T-cell (primary cell): ENCODE measurements at regions not wholly inside any gene's neighbourhood (a gene's known extent, or its start where the extent isn't known, plus 50 kb on each side); places are given as distances from the start of the nearest gene placed in this dataset.

Experiments used
- ATAC-seq, 4 experiments: fragments of 200-7000 bp in 3 of 4; fragments of 150-1000 bp in 1 of 4; cut with Tn5 transposase; replicated peaks in 1 of 4; 1 replicate in 3 of 4; 2 replicates in 1 of 4; pipeline ENCODE4 v1.10.0; 2021; ENCODE audit warnings: moderate library complexity in 3 of 4, mild to moderate bottlenecking in 2 of 4, moderate number of reproducible peaks in 1 of 4
- CTCF ChIA-PET, 2 donors: fragments of 300-600 bp; sonication (Branson Sonifier 250); formaldehyde crosslinking; loops; one replicate each; lab custom pipeline; 2022; ENCODE audit warnings: antibody characterized with exemption in 2 of 2; lab: Charles Lee
- POLR2A ChIA-PET, 2 donors: fragments of 300-600 bp; sonication (Branson Sonifier 250); formaldehyde crosslinking; loops; one replicate each; lab custom pipeline; 2022; ENCODE audit warnings: antibody characterized with exemption in 2 of 2; lab: Charles Lee
- DNase-seq, 35 experiments: peaks; one replicate each; pipeline versions ENCODE4 v3.0.0 to v3.0.0-alpha.2; 2013 to 2023
- H3K27ac ChIP-seq: one replicate; pipeline ENCODE4 v1.5.1; 2013; ENCODE audit warnings: low read length
- H3K27me3 ChIP-seq, 2 experiments: replicated peaks in 1 of 2; 1 replicate in 1 of 2; 2 replicates in 1 of 2; pipeline versions ENCODE4 v1.6.1 to v1.7.0; 2013; ENCODE audit warnings: low read length in 1 of 2, mixed read lengths in 1 of 2; ENCODE audit not compliant: control insufficient read depth in 2 of 2, insufficient read depth in 2 of 2; ENCODE audit errors: extremely low read depth in 1 of 2
- H3K36me3 ChIP-seq, 2 donors: 1 replicate in 1 of 2; 2 replicates in 1 of 2; pipeline versions ENCODE4 v1.6.1 to v1.7.0; 2013; ENCODE audit warnings: low read length in 1 of 2; ENCODE audit not compliant: control insufficient read depth in 2 of 2, insufficient read depth in 1 of 2; ENCODE audit errors: extremely low read depth in 1 of 2
- H3K4me1 ChIP-seq, 2 experiments: 1 replicate in 1 of 2; 2 replicates in 1 of 2; pipeline versions ENCODE4 v1.6.1 to v1.7.0; 2013; ENCODE audit warnings: low read length in 2 of 2, mixed read lengths in 1 of 2; ENCODE audit not compliant: insufficient read depth in 2 of 2, control insufficient read depth in 1 of 2; ENCODE audit errors: extremely low read depth in 1 of 2
- H3K4me3 ChIP-seq, 2 donors: 1 replicate in 1 of 2; 2 replicates in 1 of 2; pipeline versions ENCODE4 v1.5.1 to v1.7.0; 2013; ENCODE audit warnings: mild to moderate bottlenecking in 2 of 2, low read length in 1 of 2, moderate library complexity in 1 of 2; ENCODE audit not compliant: control insufficient read depth in 1 of 2; ENCODE audit errors: extremely low read depth in 1 of 2
- H3K9me3 ChIP-seq: 2 replicates; pipeline ENCODE4 v1.7.0; 2013
- H3K27ac Mint-ChIP-seq, 2 donors: one replicate each; pipeline ENCODE4 v1.8.0; 2020 to 2021; ENCODE audit warnings: mild to moderate bottlenecking in 2 of 2, mixed read lengths in 2 of 2
- H3K27me3 Mint-ChIP-seq, 2 donors: one replicate each; pipeline ENCODE4 v1.8.0; 2021 to 2022; ENCODE audit warnings: mixed read lengths in 2 of 2
- H3K36me3 Mint-ChIP-seq: one replicate; pipeline ENCODE4 v1.8.0; 2021; ENCODE audit warnings: mixed read lengths
- H3K4me1 Mint-ChIP-seq, 3 donors: one replicate each; pipeline ENCODE4 v1.8.0; 2020 to 2022; ENCODE audit warnings: mixed read lengths in 3 of 3, mild to moderate bottlenecking in 1 of 3
- H3K4me3 Mint-ChIP-seq, 3 donors: one replicate each; pipeline ENCODE4 v1.8.0; 2020 to 2022; ENCODE audit warnings: mild to moderate bottlenecking in 3 of 3, mixed read lengths in 3 of 3, moderate library complexity in 3 of 3
- H3K9me3 Mint-ChIP-seq, 3 donors: one replicate each; pipeline ENCODE4 v1.8.0; 2020 to 2022; ENCODE audit warnings: mixed read lengths in 3 of 3
- WGBS: methylation state at CpG from one replicate; pipeline ENCODE4 v1.1.5; 2013; ENCODE audit warnings: missing lambda C conversion rate; ENCODE audit not compliant: insufficient coverage; 5-methylcytosine and 5-hydroxymethylcytosine counted together

GRCh38 chr4:53858744-53859143 is 205.7 kb downstream of the CHIC2 start:
- CTCF ChIA-PET: interaction anchor here in 1 of 2 donors (0.6 kb wide), 1 partner anchor 12 kb away, joined by 3 read pairs; no protein-coding TSS in a partner anchor
- Mint-ChIP-seq H3K9me3 (no peaks in the 10 kb centered on the region), H3K36me3 (no peaks in the 10 kb centered on the region), H3K4me3 (no peak overlapping the region), H3K4me1 (peaks cover 0 to 6% (median 0%) of the 10 kb centered on the region in 3 donors), H3K27me3 (peaks cover 5 to 12% of the 10 kb centered on the region in 2 donors), H3K27ac (no peak overlapping the region)
- DNase-seq: no peak
- no peaks in the 10 kb centered on the region for H3K4me1 ChIP-seq
- no CpG with 5 or more reads among the region's 1 CpG for WGBS
- no peak overlapping the region for H3K27ac ChIP-seq
- no peak for ATAC-seq
- POLR2A ChIA-PET: no interaction called here
- H3K36me3 ChIP-seq: no peaks in the 10 kb centered on the region
- H3K27me3 ChIP-seq: no peaks in the 10 kb centered on the region
- no peaks in the 10 kb centered on the region for H3K9me3 ChIP-seq
- no peak overlapping the region for H3K4me3 ChIP-seq

GRCh38 chr4:53855581-53856250 is 208.7 kb downstream of the CHIC2 start:
- no peaks in the 10 kb centered on the region for H3K27me3 ChIP-seq
- DNase-seq: no peak
- no peaks in the 10 kb centered on the region for H3K9me3 Mint-ChIP-seq
- WGBS: 32% methylated on average over 4 of the region's 6 CpGs
- H3K36me3 ChIP-seq: no peaks in the 10 kb centered on the region
- H3K36me3 Mint-ChIP-seq: no peaks in the 10 kb centered on the region
- ATAC-seq: no peak
- peaks cover 2 to 6% of the 10 kb centered on the region in 2 donors for H3K27me3 Mint-ChIP-seq
- POLR2A ChIA-PET: no interaction called here
- peaks cover 0 to 6% (median 0%) of the 10 kb centered on the region in 3 donors for H3K4me1 Mint-ChIP-seq
- H3K4me3 Mint-ChIP-seq: no peak overlapping the region
- H3K27ac Mint-ChIP-seq: no peak overlapping the region
- H3K9me3 ChIP-seq: no peaks in the 10 kb centered on the region
- CTCF ChIA-PET: no interaction called here
- H3K4me3 ChIP-seq: no peak overlapping the region
- no peaks in the 10 kb centered on the region for H3K4me1 ChIP-seq
- no peak overlapping the region for H3K27ac ChIP-seq

GRCh38 chr4:53854991-53855568 is 209.3 kb downstream of the CHIC2 start:
- no peaks in the 10 kb centered on the region for H3K27me3 ChIP-seq
- Mint-ChIP-seq H3K27me3 (peaks cover 1 to 2% of the 10 kb centered on the region in 2 donors), H3K36me3 (no peaks in the 10 kb centered on the region), H3K4me1 (peaks cover 0 to 6% (median 0%) of the 10 kb centered on the region in 3 donors), H3K4me3 (no peak overlapping the region), H3K9me3 (no peaks in the 10 kb centered on the region), H3K27ac (no peak overlapping the region)
- 80% methylated on average over 2 of the region's 3 CpGs for WGBS
- CTCF ChIA-PET: no interaction called here
- DNase-seq (no peak), ATAC-seq (no peak)
- no peaks in the 10 kb centered on the region for H3K9me3 ChIP-seq
- H3K4me1 ChIP-seq: no peaks in the 10 kb centered on the region
- H3K4me3 ChIP-seq: no peak overlapping the region
- no peak overlapping the region for H3K27ac ChIP-seq
- H3K36me3 ChIP-seq: no peaks in the 10 kb centered on the region
- POLR2A ChIA-PET: no interaction called here

GRCh38 chr4:53852343-53852742 is 212.1 kb downstream of the CHIC2 start:
- no peak overlapping the region for H3K27ac ChIP-seq
- no peaks in the 10 kb centered on the region for H3K36me3 ChIP-seq
- H3K4me3 ChIP-seq: no peak overlapping the region
- Mint-ChIP-seq H3K4me1 (peaks cover 0 to 6% (median 0%) of the 10 kb centered on the region in 3 donors), H3K27ac (no peak overlapping the region), H3K4me3 (no peak overlapping the region), H3K27me3 (peaks cover 0 to 1% of the 10 kb centered on the region in 2 donors), H3K9me3 (no peaks in the 10 kb centered on the region), H3K36me3 (no peaks in the 10 kb centered on the region)
- DNase-seq (no peak), ATAC-seq (no peak)
- H3K9me3 ChIP-seq: no peaks in the 10 kb centered on the region
- no peaks in the 10 kb centered on the region for H3K27me3 ChIP-seq
- POLR2A ChIA-PET: no interaction called here
- no peaks in the 10 kb centered on the region for H3K4me1 ChIP-seq
- CTCF ChIA-PET: no interaction called here
- 85% methylated on average over 3 of the region's 5 CpGs for WGBS

DNA sequence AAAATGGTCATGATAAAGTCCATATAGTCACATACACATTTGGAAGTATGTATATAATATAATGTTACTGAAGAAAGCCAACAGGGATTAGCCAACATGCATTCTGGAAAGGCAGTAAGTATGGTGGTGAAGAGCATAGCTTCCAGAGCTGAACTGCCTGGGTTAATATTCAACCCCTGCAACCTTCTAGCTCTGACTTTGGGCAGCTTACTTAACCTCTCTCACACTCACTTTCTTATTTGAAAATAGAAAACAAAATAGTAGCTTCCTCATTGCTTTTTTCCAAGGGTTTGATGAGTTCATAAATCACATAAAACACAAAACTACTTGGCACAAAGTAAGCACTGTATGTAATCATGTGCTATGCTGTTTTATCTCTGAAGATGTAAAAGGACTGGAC is 216.4 kb downstream of the CHIC2 start:
- Mint-ChIP-seq H3K4me3 (no peak overlapping the region), H3K27me3 (no peaks in the 10 kb centered on the region), H3K9me3 (no peaks in the 10 kb centered on the region), H3K36me3 (no peaks in the 10 kb centered on the region), H3K27ac (no peak overlapping the region), H3K4me1 (no peaks in the 10 kb centered on the region)
- DNase-seq (no peak), ATAC-seq (no peak)
- Histone ChIP-seq H3K36me3 (no peaks in the 10 kb centered on the region), H3K9me3 (no peaks in the 10 kb centered on the region), H3K4me1 (no peaks in the 10 kb centered on the region), H3K4me3 (no peak overlapping the region), H3K27me3 (no peaks in the 10 kb centered on the region), H3K27ac (no peak overlapping the region)
- CTCF ChIA-PET: no interaction called here
- POLR2A ChIA-PET: no interaction called here

GRCh38 chr4:53844551-53844950 is 219.9 kb downstream of the CHIC2 start:
- POLR2A ChIA-PET: no interaction called here
- Mint-ChIP-seq H3K36me3 (no peaks in the 10 kb centered on the region), H3K27ac (no peak overlapping the region), H3K9me3 (no peaks in the 10 kb centered on the region), H3K4me3 (no peak overlapping the region), H3K4me1 (no peaks in the 10 kb centered on the region), H3K27me3 (peaks cover 3% of the 10 kb centered on the region in 2 donors)
- Histone ChIP-seq H3K4me3 (no peak overlapping the region), H3K4me1 (no peaks in the 10 kb centered on the region), H3K36me3 (no peaks in the 10 kb centered on the region), H3K9me3 (no peaks in the 10 kb centered on the region), H3K27me3 (no peaks in the 10 kb centered on the region), H3K27ac (no peak overlapping the region)
- WGBS: 67% methylated on average over 1 of the region's 2 CpGs
- ATAC-seq (no peak), DNase-seq (no peak)
- CTCF ChIA-PET: no interaction called here
